Kidney epithelial cell (primary cell): ENCODE measurements at regions not wholly inside any gene's neighbourhood (a gene's known extent, or its start where the extent isn't known, plus 50 kb on each side); places are given as distances from the start of the nearest gene placed in this dataset.

Experiments
- DNase-seq: peaks from one replicate; pipeline ENCODE4 v3.0.0-alpha.2; 2010; ENCODE audit warnings: low read depth
- H3K27me3 ChIP-seq: 2 replicates; pipeline ENCODE4 v1.6.0; 2011; ENCODE audit warnings: low read length; ENCODE audit not compliant: control insufficient read depth, insufficient read depth
- H3K36me3 ChIP-seq: 2 replicates; pipeline ENCODE4 v1.5.1; 2011; ENCODE audit warnings: low read length; ENCODE audit not compliant: control insufficient read depth, insufficient read depth
- H3K4me3 ChIP-seq: 2 replicates; pipeline ENCODE4 v1.5.1; 2011; ENCODE audit warnings: low read depth, mild to moderate bottlenecking, control low read depth, low read length
- TF ChIP-seq, protein P1 (sequence below): IDR thresholded peaks from 2 replicates; pipeline ENCODE4 v1.5.1; 2011; ENCODE audit warnings: mild to moderate bottlenecking, moderate library complexity, low read length, control low read depth, inconsistent platforms; ENCODE audit not compliant: insufficient read depth, poor library complexity, severe bottlenecking

DNA sequence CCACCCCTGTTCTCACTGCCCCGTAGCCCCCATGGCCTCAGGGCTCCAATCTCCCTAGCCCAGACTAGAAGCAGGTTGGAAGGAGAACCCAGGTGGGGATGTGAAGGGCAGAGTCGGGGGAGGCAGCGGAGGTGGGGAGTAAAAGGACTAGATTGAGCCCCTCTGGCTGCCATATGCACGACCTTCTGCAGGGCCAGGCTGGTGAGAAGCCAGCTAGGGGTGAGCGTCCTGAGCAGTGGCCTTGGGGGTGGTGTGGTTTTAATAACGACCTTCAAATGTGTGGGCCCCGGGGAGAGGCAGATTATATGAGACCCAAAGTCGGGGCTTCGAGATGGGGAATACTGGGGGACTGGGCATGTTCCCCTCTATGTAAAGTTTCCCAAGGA, 139.5 kb downstream of the C9orf50 start:
- no peaks in the 10 kb centered on the region for H3K36me3 ChIP-seq
- TF ChIP-seq, protein P1, sequence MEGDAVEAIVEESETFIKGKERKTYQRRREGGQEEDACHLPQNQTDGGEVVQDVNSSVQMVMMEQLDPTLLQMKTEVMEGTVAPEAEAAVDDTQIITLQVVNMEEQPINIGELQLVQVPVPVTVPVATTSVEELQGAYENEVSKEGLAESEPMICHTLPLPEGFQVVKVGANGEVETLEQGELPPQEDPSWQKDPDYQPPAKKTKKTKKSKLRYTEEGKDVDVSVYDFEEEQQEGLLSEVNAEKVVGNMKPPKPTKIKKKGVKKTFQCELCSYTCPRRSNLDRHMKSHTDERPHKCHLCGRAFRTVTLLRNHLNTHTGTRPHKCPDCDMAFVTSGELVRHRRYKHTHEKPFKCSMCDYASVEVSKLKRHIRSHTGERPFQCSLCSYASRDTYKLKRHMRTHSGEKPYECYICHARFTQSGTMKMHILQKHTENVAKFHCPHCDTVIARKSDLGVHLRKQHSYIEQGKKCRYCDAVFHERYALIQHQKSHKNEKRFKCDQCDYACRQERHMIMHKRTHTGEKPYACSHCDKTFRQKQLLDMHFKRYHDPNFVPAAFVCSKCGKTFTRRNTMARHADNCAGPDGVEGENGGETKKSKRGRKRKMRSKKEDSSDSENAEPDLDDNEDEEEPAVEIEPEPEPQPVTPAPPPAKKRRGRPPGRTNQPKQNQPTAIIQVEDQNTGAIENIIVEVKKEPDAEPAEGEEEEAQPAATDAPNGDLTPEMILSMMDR = no peak
- H3K27me3 ChIP-seq = no peaks in the 10 kb centered on the region
- no peak for DNase-seq
- H3K4me3 ChIP-seq = no peak overlapping the region

DNA sequence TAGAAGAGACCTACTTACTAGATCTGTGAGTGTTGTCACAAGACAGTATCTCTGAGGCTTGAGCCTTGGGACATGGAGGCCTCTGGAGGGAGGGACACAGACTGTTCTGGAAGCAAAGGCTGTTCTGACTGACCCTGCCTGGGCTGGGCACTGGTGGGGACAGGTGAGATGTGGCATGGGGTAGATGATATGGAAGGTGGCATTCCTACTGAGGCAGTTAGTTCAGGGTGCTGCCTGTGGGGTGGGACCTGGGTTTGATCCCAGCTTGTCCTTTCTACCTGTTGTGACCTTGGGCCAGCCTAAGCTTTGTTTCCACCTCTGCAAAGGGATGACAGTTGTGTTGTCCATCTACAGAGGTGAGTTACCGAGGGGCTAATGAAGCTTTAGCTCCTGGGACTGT, 140.2 kb downstream of the C9orf50 start:
- Histone ChIP-seq H3K4me3 (no peak overlapping the region), H3K27me3 (no peaks in the 10 kb centered on the region), H3K36me3 (no peaks in the 10 kb centered on the region)
- no peak for DNase-seq
- TF ChIP-seq, protein P1 = no peak

DNA sequence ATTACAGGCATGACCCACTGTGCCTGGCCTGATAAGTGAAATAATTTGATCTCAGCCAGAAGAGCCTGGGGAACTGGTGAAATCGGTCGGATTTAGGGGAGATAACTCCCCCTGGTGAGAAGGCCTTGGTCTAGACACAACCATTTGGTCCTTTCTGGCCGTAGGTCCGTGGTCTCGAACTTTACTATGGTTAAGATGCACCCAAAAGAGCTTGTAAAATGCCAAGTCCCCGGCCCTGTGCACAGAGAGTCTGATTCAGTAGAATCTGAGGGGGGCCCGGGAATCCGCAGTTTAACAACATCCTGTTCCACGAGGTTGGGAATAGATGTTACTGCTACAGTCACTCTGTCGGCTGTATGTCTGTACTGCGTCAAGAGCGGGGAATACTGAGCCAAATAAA, 140.7 kb downstream of the C9orf50 start:
- no peaks in the 10 kb centered on the region for H3K27me3 ChIP-seq
- no peak for DNase-seq
- TF ChIP-seq, protein P1 = no peak
- no peak overlapping the region for H3K4me3 ChIP-seq
- H3K36me3 ChIP-seq = no peaks in the 10 kb centered on the region

- TF ChIP-seq, protein P1 = no peak
- H3K4me3 ChIP-seq = no peak overlapping the region
- H3K27me3 ChIP-seq = no peaks in the 10 kb centered on the region
- no peak for DNase-seq
- H3K36me3 ChIP-seq = no peaks in the 10 kb centered on the region
Measured at GRCh38 chr9:129479631-129480011, 141.3 kb downstream of the C9orf50 start.

DNA sequence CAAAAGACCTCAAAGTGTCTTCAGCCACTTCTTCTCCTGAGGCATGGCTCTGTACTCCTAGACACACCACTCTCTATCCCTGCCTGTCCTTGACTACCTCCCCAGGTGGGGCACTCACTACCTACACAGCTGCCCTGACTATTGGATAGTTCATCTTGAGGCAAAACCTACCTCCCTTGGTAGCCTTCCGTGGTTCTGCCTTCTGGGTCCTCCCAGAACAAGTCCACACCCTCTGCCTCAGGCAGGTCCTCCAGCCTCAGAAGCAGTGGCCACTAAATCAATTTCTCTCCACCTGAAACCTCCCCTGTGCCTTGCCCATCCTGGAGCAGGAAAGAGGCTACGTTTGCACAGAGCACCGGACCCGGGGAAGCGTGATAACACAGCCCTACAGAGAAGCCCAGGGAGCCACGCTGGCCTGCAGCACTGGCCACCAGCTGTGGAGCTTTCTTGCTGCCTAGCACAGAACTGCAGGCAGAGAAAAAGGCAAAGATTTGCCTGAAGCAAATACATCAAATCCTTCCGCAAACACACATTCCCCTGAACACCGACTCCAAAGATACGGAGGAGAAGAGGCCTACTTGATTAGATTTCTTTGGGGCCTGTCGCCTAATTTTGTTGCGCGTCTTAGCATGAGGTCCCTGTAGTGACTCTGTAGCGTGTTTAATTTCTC, 141.8 kb downstream of the C9orf50 start:
- DNase-seq = no peak
- Histone ChIP-seq H3K27me3 (no peaks in the 10 kb centered on the region), H3K4me3 (no peak overlapping the region), H3K36me3 (no peaks in the 10 kb centered on the region)
- TF ChIP-seq, protein P1 = no peak

DNA sequence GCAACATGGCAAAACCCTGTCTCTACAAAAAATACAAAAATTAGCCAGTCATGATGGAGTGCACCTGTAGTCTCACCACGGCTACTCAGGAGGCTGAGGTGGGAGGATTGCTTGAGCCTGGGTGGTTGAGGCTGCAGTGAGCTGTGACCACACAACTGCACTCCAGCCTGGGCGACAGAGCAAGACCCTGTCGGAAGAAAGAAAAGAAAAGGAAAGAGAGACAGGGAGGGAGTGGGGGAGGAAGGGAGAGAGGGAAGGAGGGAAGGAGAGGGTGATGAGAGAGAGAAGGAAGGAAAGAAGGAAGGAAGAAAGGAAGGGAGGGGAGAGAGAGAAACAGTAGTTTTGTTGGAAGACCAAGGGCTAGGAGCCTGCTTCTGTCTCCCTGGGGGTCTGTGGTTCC, 142.4 kb downstream of the C9orf50 start:
- Histone ChIP-seq H3K36me3 (no peaks in the 10 kb centered on the region), H3K4me3 (no peak overlapping the region), H3K27me3 (no peaks in the 10 kb centered on the region)
- no peak for DNase-seq
- TF ChIP-seq, protein P1 = no peak
